ENCODE measurements at regions not wholly inside any gene's neighbourhood (a gene's known extent, or its start where the extent isn't known, plus 50 kb on each side); places are given as distances from the start of the nearest gene placed in this dataset.

GRCh38 chr2:18379870-18380269 lies 180.6 kb downstream of the RDH14 start:
- H3K27me3 Mint-ChIP-seq, result peaks cover 5 to 24% (median 13%) of the 10 kb centered on the region in 5 donors
- DNase-seq, result no peak
- no peak for ATAC-seq
- no peaks in the 10 kb centered on the region for H3K36me3 Mint-ChIP-seq
- H3K27ac Mint-ChIP-seq, result no peak overlapping the region
- POLR2A ChIA-PET, result no interaction called here
- H3K9me3 Mint-ChIP-seq, result no peaks in the 10 kb centered on the region
- no peak overlapping the region for H3K4me3 Mint-ChIP-seq
- H3K4me1 Mint-ChIP-seq, result no peaks in the 10 kb centered on the region

GRCh38 chr2:18378020-18378653 lies 182.3 kb downstream of the RDH14 start:
- no peak overlapping the region for H3K4me3 Mint-ChIP-seq
- H3K36me3 Mint-ChIP-seq, result no peaks in the 10 kb centered on the region
- POLR2A ChIA-PET, result no interaction called here
- no peaks in the 10 kb centered on the region for H3K4me1 Mint-ChIP-seq
- no peak for ATAC-seq
- H3K27me3 Mint-ChIP-seq, result peaks cover 5 to 22% (median 13%) of the 10 kb centered on the region in 5 donors
- no peaks in the 10 kb centered on the region for H3K9me3 Mint-ChIP-seq
- DNase-seq, result peak in 5 of 10 donors; percentile 10 to 44 (median 19)
- H3K27ac Mint-ChIP-seq, result no peak overlapping the region

DNA sequence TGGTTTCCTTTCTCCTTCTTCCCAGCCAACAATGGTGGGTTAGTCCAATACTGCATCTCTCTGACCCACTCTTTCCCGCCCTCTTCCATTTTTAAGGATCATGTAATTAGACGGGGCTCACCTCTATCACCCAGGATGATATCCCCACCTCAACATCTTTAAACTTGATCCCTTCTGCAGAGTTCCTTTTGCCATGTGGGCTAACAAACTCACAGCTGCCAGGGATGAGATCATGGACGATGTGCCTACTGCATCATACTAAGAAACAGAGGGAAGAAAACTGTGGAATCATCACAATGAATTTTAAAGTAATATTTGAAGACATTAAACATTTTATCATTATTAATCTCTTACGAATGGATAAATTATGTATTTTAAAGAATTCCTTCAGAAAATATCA lies 183.5 kb downstream of the RDH14 start:
- no peak for ATAC-seq
- Mint-ChIP-seq H3K27me3 (peaks cover 5 to 25% (median 13%) of the 10 kb centered on the region in 5 donors), H3K27ac (no peak overlapping the region), H3K36me3 (no peaks in the 10 kb centered on the region), H3K4me1 (no peaks in the 10 kb centered on the region), H3K9me3 (no peaks in the 10 kb centered on the region), H3K4me3 (no peak overlapping the region)
- no peak for DNase-seq
- POLR2A ChIA-PET, result no interaction called here

DNA sequence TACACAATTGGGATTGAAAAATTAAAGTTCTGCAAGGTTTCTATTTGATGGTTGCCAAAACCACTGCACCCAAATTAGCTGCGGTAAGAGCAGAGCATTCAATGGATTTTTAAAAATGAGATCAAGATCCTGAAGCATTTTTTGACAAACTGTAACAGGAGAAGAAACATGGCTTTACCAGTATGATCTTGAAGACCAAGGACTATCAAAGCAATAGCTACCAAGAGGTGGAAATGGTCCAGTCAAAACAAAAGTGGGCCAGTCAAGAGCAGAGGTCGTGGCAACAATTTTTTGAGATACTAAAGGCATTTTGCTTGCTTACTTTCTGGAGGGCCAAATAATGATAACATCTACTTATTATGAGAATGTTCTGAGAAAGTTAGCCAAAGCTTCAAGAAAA lies 186.8 kb downstream of the RDH14 start:
- H3K27me3 Mint-ChIP-seq, result peaks cover 7 to 38% (median 14%) of the 10 kb centered on the region in 5 donors
- no peak for DNase-seq
- POLR2A ChIA-PET, result no interaction called here
- ATAC-seq, result no peak
- H3K4me3 Mint-ChIP-seq, result no peak overlapping the region
- H3K27ac Mint-ChIP-seq, result no peak overlapping the region
- H3K9me3 Mint-ChIP-seq, result no peaks in the 10 kb centered on the region
- H3K36me3 Mint-ChIP-seq, result no peaks in the 10 kb centered on the region
- no peaks in the 10 kb centered on the region for H3K4me1 Mint-ChIP-seq

DNA sequence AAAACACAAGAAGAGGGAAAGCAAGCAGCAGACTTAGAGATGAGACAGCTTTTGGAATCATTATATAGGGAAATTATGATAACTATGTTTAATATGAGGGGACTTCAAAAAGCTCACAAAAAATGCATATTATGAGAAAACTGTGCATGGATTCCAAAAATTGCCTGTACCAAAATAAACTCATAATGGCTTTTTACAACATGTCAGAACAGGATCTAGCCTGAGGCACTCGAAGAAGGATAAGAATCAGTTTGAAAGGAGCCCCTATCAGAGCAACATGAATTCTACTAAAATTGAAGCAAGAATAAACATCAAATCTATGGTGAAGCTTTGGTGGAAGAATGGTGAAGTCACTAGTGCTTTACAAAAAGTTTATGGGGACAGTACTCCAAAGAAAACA lies 187.4 kb downstream of the RDH14 start:
- Mint-ChIP-seq H3K4me1 (no peaks in the 10 kb centered on the region), H3K27me3 (peaks cover 6 to 38% (median 13%) of the 10 kb centered on the region in 5 donors), H3K36me3 (no peaks in the 10 kb centered on the region), H3K4me3 (no peak overlapping the region), H3K27ac (no peak overlapping the region), H3K9me3 (no peaks in the 10 kb centered on the region)
- DNase-seq (no peak), ATAC-seq (no peak)
- POLR2A ChIA-PET, result no interaction called here

GRCh38 chr2:18372641-18373040 lies 187.8 kb downstream of the RDH14 start:
- POLR2A ChIA-PET, result no interaction called here
- H3K27me3 Mint-ChIP-seq, result peaks cover 5 to 38% (median 12%) of the 10 kb centered on the region in 5 donors
- no peak overlapping the region for H3K4me3 Mint-ChIP-seq
- no peak overlapping the region for H3K27ac Mint-ChIP-seq
- ATAC-seq, result no peak
- H3K4me1 Mint-ChIP-seq, result no peaks in the 10 kb centered on the region
- H3K36me3 Mint-ChIP-seq, result no peaks in the 10 kb centered on the region
- DNase-seq, result no peak
- H3K9me3 Mint-ChIP-seq, result no peaks in the 10 kb centered on the region

- DNase-seq (no peak), ATAC-seq (no peak)
- H3K9me3 Mint-ChIP-seq, result no peaks in the 10 kb centered on the region
- no peak overlapping the region for H3K4me3 Mint-ChIP-seq
- POLR2A ChIA-PET, result no interaction called here
- peaks cover 5 to 38% (median 12%) of the 10 kb centered on the region in 5 donors for H3K27me3 Mint-ChIP-seq
- H3K36me3 Mint-ChIP-seq, result no peaks in the 10 kb centered on the region
- no peak overlapping the region for H3K27ac Mint-ChIP-seq
- no peaks in the 10 kb centered on the region for H3K4me1 Mint-ChIP-seq
Observed at GRCh38 chr2:18369760-18370159, 190.7 kb downstream of the RDH14 start.

DNA sequence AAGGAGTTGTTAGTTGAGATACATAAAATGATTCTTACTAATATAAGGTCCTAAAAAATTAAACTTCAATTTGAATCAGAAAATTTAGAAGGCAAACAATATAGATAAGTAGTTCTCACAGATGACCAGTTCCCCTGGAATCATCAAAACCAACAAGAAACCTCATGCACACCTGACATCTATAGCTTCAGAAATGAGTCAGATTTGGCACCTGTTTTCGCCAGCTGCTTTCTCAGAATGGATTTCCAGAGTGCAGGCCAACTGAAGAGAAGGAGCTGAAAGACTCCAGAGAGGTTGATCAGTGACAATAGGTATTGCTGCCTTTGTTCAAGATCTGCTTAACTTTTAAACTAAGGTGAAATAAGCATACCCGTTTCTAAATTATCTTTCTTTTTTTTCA lies 192.4 kb downstream of the RDH14 start:
- H3K9me3 Mint-ChIP-seq, result no peaks in the 10 kb centered on the region
- no peaks in the 10 kb centered on the region for H3K4me1 Mint-ChIP-seq
- no peak for DNase-seq
- H3K4me3 Mint-ChIP-seq, result no peak overlapping the region
- POLR2A ChIA-PET, result no interaction called here
- no peaks in the 10 kb centered on the region for H3K36me3 Mint-ChIP-seq
- no peak overlapping the region for H3K27ac Mint-ChIP-seq
- H3K27me3 Mint-ChIP-seq, result peaks cover 5 to 38% (median 12%) of the 10 kb centered on the region in 5 donors
- ATAC-seq, result no peak

DNA sequence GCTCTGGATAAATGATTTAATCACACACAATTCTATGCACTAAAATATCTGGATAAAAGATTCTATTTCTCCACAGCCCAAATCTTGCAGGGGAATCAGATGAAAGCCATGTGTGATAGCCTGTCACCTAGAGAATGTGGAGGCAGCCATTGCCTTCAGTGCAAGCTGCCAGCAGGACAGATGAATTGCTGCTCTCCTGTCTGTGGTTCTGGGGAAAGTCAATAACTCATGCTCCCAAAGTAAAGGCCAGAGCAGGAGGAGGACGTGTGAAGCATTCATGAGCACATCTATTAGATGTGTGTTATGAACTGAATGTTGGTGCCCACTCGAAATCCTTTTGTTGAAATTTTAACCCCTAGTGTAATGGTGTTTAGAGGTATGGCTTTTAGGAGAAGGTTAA lies 195.1 kb downstream of the RDH14 start:
- peak overlapping the region in 1 of 10 donors; percentile 30 for H3K27ac Mint-ChIP-seq
- no peak for DNase-seq

GRCh38 chr2:18363348-18363747 lies 197.1 kb downstream of the RDH14 start:
- DNase-seq (no peak), ATAC-seq (no peak)
- H3K4me3 Mint-ChIP-seq, result no peak overlapping the region
- H3K27ac Mint-ChIP-seq, result no peak overlapping the region
- H3K9me3 Mint-ChIP-seq, result no peaks in the 10 kb centered on the region
- POLR2A ChIA-PET, result no interaction called here
- H3K4me1 Mint-ChIP-seq, result no peaks in the 10 kb centered on the region
- H3K36me3 Mint-ChIP-seq, result no peaks in the 10 kb centered on the region
- H3K27me3 Mint-ChIP-seq, result peaks cover 0 to 13% (median 11%) of the 10 kb centered on the region in 5 donors

More for the DNA sequence above, 195.1 kb downstream of the RDH14 start:
- no peaks in the 10 kb centered on the region for H3K9me3 Mint-ChIP-seq
- no peak for ATAC-seq
- H3K4me3 Mint-ChIP-seq, result no peak overlapping the region
- no peaks in the 10 kb centered on the region for H3K36me3 Mint-ChIP-seq
- H3K27me3 Mint-ChIP-seq, result peaks cover 5 to 33% (median 20%) of the 10 kb centered on the region in 5 donors
- no peaks in the 10 kb centered on the region for H3K4me1 Mint-ChIP-seq
- POLR2A ChIA-PET, result no interaction called here

- H3K36me3 Mint-ChIP-seq, result no peaks in the 10 kb centered on the region
- POLR2A ChIA-PET, result no interaction called here
- no peak overlapping the region for H3K4me3 Mint-ChIP-seq
- H3K27me3 Mint-ChIP-seq, result peaks cover 1 to 12% (median 10%) of the 10 kb centered on the region in 5 donors
- H3K27ac Mint-ChIP-seq, result no peak overlapping the region
- no peak for DNase-seq
- no peaks in the 10 kb centered on the region for H3K4me1 Mint-ChIP-seq
- H3K9me3 Mint-ChIP-seq, result no peaks in the 10 kb centered on the region
- ATAC-seq, result no peak
Observed at GRCh38 chr2:18362696-18363095, 197.8 kb downstream of the RDH14 start.

GRCh38 chr2:18357537-18357936 lies 202.9 kb downstream of the RDH14 start:
- no peak overlapping the region for H3K4me3 Mint-ChIP-seq
- no peaks in the 10 kb centered on the region for H3K36me3 Mint-ChIP-seq
- no peaks in the 10 kb centered on the region for H3K9me3 Mint-ChIP-seq
- DNase-seq (no peak), ATAC-seq (no peak)
- no peak overlapping the region for H3K27ac Mint-ChIP-seq
- H3K4me1 Mint-ChIP-seq, result no peaks in the 10 kb centered on the region
- POLR2A ChIA-PET, result no interaction called here
- peaks cover 1 to 12% (median 6%) of the 10 kb centered on the region in 5 donors for H3K27me3 Mint-ChIP-seq

- H3K27me3 Mint-ChIP-seq, result peaks cover 0 to 7% (median 4%) of the 10 kb centered on the region in 5 donors
- no peaks in the 10 kb centered on the region for H3K4me1 Mint-ChIP-seq
- DNase-seq (no peak), ATAC-seq (no peak)
- POLR2A ChIA-PET, result no interaction called here
- no peaks in the 10 kb centered on the region for H3K36me3 Mint-ChIP-seq
- no peaks in the 10 kb centered on the region for H3K9me3 Mint-ChIP-seq
- no peak overlapping the region for H3K27ac Mint-ChIP-seq
- H3K4me3 Mint-ChIP-seq, result no peak overlapping the region
Observed at GRCh38 chr2:18356676-18357075, 203.8 kb downstream of the RDH14 start.

GRCh38 chr2:18349421-18349820 lies 211.0 kb downstream of the RDH14 start:
- H3K36me3 Mint-ChIP-seq, result no peaks in the 10 kb centered on the region
- no peak overlapping the region for H3K4me3 Mint-ChIP-seq

More at GRCh38 chr2:18349421-18349820, 211.0 kb downstream of the RDH14 start:
- Mint-ChIP-seq H3K4me1 (no peaks in the 10 kb centered on the region), H3K27me3 (peaks cover 0 to 16% (median 2%) of the 10 kb centered on the region in 5 donors), H3K9me3 (peaks cover 0 to 10% (median 0%) of the 10 kb centered on the region in 9 donors), H3K27ac (no peak overlapping the region)
- POLR2A ChIA-PET, result no interaction called here
- no peak for ATAC-seq
- DNase-seq, result no peak

Measured in naive thymus-derived CD8-positive, alpha-beta T cell (primary cell).